ENCODE measurements at regions not wholly inside any gene's neighbourhood (a gene's known extent, or its start where the extent isn't known, plus 50 kb on each side); places are given as distances from the start of the nearest gene placed in this dataset.

DNA sequence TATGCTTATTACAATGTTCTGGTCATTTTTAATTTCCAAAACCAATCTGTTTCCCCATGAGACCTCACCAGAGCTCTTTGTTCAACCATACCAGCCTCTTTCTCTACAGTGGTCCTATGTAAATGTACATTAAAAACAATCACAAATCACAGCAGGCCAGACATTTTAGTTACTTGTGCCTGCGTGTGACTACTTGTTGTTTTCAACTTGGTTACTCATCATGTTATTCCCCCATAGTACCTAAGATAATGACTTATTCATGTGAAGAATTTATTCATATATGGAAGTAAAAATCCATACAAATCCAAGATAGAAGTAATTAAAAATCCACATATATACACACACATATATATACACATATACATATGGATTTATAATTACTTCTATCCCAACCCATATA lies 379.6 kb downstream of the SLITRK6 start:
- TF ChIP-seq NFE2L2 (IDR thresholded peaks at IDR 0.05; ENCODE audit: low read depth, low read length) = no peak
- Histone ChIP-seq H3K9me1 (ENCODE audit: insufficient read depth, low read length) (no peaks in the 10 kb centered on the region), H3K27me3 (ENCODE audit: control insufficient read depth, insufficient read depth, low read length) (no peaks in the 10 kb centered on the region), H3K23ac (ENCODE audit: low read depth, low read length) (no peak overlapping the region), H3K27ac (ENCODE audit: insufficient read depth, low read length) (no peak overlapping the region), H2BK20ac (ENCODE audit: low read depth, low read length) (no peak overlapping the region), H2AFZ (replicated peaks; ENCODE audit: low read length, poor library complexity) (no peak overlapping the region), H2AK5ac (ENCODE audit: low read depth, low read length) (no peak overlapping the region), H3K36me3 (ENCODE audit: control insufficient read depth, insufficient read depth, low read length) (no peaks in the 10 kb centered on the region), H3K4ac (ENCODE audit: low read depth, low read length) (no peak overlapping the region), H3K18ac (ENCODE audit: low read depth, low read length) (no peak overlapping the region), H4K91ac (ENCODE audit: insufficient read depth, low read depth, low read length) (no peak overlapping the region), H3K79me1 (ENCODE audit: low read depth in 1 of 2, low read length in 2 of 2) (no peaks in the 10 kb centered on the region), H3K14ac (replicated peaks; ENCODE audit: low read depth, low read length) (no peak overlapping the region), H4K8ac (ENCODE audit: low read depth in 2 of 2, low read length in 2 of 2) (no peak overlapping the region), H4K5ac (ENCODE audit: low read depth, low read length) (no peak overlapping the region), H3K4me2 (ENCODE audit: low read depth, low read length) (no peak overlapping the region), H3K56ac (ENCODE audit: extremely low read depth, insufficient read depth, low read length) (no peak overlapping the region), H2BK120ac (ENCODE audit: low read depth, low read length) (no peak overlapping the region), H3K4me3 (ENCODE audit: insufficient read depth, low read depth, low read length) (no peak overlapping the region), H3K9ac (ENCODE audit: low read depth, low read length) (no peak overlapping the region), H4K20me1 (ENCODE audit: insufficient read depth, low read length) (no peaks in the 10 kb centered on the region), H2BK5ac (ENCODE audit: low read depth, low read length, poor library complexity, severe bottlenecking) (no peak overlapping the region), H3K4me1 (ENCODE audit: control insufficient read depth, insufficient read depth, low read length) (no peaks in the 10 kb centered on the region), H3K9me3 (ENCODE audit: control insufficient read depth, insufficient read depth, low read length) (no peaks in the 10 kb centered on the region), H2BK15ac (ENCODE audit: low read depth, low read length) (no peak overlapping the region), H2AK9ac (replicated peaks; ENCODE audit: low read depth, low read length, poor library complexity) (no peak overlapping the region)
- no CpG with 5 or more reads among the region's 1 CpG for WGBS, 2 experiments (ENCODE audit: extremely low coverage in 2 of 2, insufficient read length in 1 of 2)
- no peak for DNase-seq
- dilution Hi-C loops (cut with HindIII; ENCODE audit: low sequenced_read_pairs, unreplicated experiment) (no loop called here), in situ Hi-C loops (cut with MboI; ENCODE audit: low sequenced_read_pairs) (no loop called here), intact Hi-C loops (cut with micrococcal nuclease) (no loop called here)
- ChIA-PET POLR2A (ENCODE audit: unreplicated experiment) (no interaction called here), CTCF (no interaction called here)
- ATAC-seq (ENCODE audit: low read depth) = no peak
- BruUV-seq (replicated peaks) = no TSS peak

Measured in IMR-90 (cell line).